ENCODE measurements at regions not wholly inside any gene's neighbourhood (a gene's known extent, or its start where the extent isn't known, plus 50 kb on each side); places are given as distances from the start of the nearest gene placed in this dataset.

GRCh38 chr18:73264562-73264921 is 396.8 kb upstream of the NETO1 start:
- Mint-ChIP-seq H3K4me3 (no peak overlapping the region), H3K9me3 (no peaks in the 10 kb centered on the region), H3K27me3 (ENCODE audit: low read depth) (no peaks in the 10 kb centered on the region), H3K36me3 (ENCODE audit: low read depth) (no peaks in the 10 kb centered on the region), H3K4me1 (no peaks in the 10 kb centered on the region), H3K27ac (no peak overlapping the region)
- no peak for TF ChIP-seq CTCF (IDR thresholded peaks at IDR 0.05; ENCODE audit: unreplicated experiment in 3 of 3)

- no peak overlapping the region for H3K27ac Mint-ChIP-seq
- TF ChIP-seq CTCF (IDR thresholded peaks at IDR 0.05; ENCODE audit: unreplicated experiment in 3 of 3): no peak
- no peaks in the 10 kb centered on the region for H3K36me3 Mint-ChIP-seq (ENCODE audit: low read depth)
- no peaks in the 10 kb centered on the region for H3K27me3 Mint-ChIP-seq (ENCODE audit: low read depth)
- H3K4me1 Mint-ChIP-seq: no peaks in the 10 kb centered on the region
- no peak overlapping the region for H3K4me3 Mint-ChIP-seq
- H3K9me3 Mint-ChIP-seq: no peaks in the 10 kb centered on the region
These were observed 394.1 kb upstream of the NETO1 start for GRCh38 chr18:73261923-73262322.

GRCh38 chr18:73261243-73261642 is 393.5 kb upstream of the NETO1 start:
- TF ChIP-seq CTCF (IDR thresholded peaks at IDR 0.05; ENCODE audit: unreplicated experiment in 3 of 3): no peak
- Mint-ChIP-seq H3K9me3 (no peaks in the 10 kb centered on the region), H3K4me1 (no peaks in the 10 kb centered on the region), H3K4me3 (no peak overlapping the region), H3K27ac (no peak overlapping the region), H3K36me3 (ENCODE audit: low read depth) (no peaks in the 10 kb centered on the region), H3K27me3 (ENCODE audit: low read depth) (no peaks in the 10 kb centered on the region)

- H3K36me3 Mint-ChIP-seq (ENCODE audit: low read depth): no peaks in the 10 kb centered on the region
These were observed 390.7 kb upstream of the NETO1 start for GRCh38 chr18:73258375-73259087.

GRCh38 chr18:73254564-73254963 is 386.8 kb upstream of the NETO1 start:
- no peak overlapping the region for H3K27ac Mint-ChIP-seq
- no peaks in the 10 kb centered on the region for H3K4me1 Mint-ChIP-seq
- no peaks in the 10 kb centered on the region for H3K27me3 Mint-ChIP-seq (ENCODE audit: low read depth)
- no peak for TF ChIP-seq CTCF (IDR thresholded peaks at IDR 0.05; ENCODE audit: unreplicated experiment in 3 of 3)
- H3K4me3 Mint-ChIP-seq: no peak overlapping the region
- H3K36me3 Mint-ChIP-seq (ENCODE audit: low read depth): no peaks in the 10 kb centered on the region
- H3K9me3 Mint-ChIP-seq: no peaks in the 10 kb centered on the region

More at GRCh38 chr18:73258375-73259087, 390.7 kb upstream of the NETO1 start:
- Mint-ChIP-seq H3K27me3 (ENCODE audit: low read depth) (no peaks in the 10 kb centered on the region), H3K4me1 (no peaks in the 10 kb centered on the region), H3K9me3 (no peaks in the 10 kb centered on the region), H3K27ac (no peak overlapping the region), H3K4me3 (no peak overlapping the region)
- no peak for TF ChIP-seq CTCF (IDR thresholded peaks at IDR 0.05; ENCODE audit: unreplicated experiment in 3 of 3)

GRCh38 chr18:73249030-73249429 is 381.2 kb upstream of the NETO1 start:
- peaks cover 6% of the 10 kb centered on the region for H3K4me1 Mint-ChIP-seq
- no peak for TF ChIP-seq CTCF (IDR thresholded peaks at IDR 0.05; ENCODE audit: unreplicated experiment in 3 of 3)
- H3K27ac Mint-ChIP-seq: no peak overlapping the region
- H3K36me3 Mint-ChIP-seq (ENCODE audit: low read depth): no peaks in the 10 kb centered on the region
- no peak overlapping the region for H3K4me3 Mint-ChIP-seq
- H3K27me3 Mint-ChIP-seq (ENCODE audit: low read depth): no peaks in the 10 kb centered on the region
- H3K9me3 Mint-ChIP-seq: no peaks in the 10 kb centered on the region

All from nephron (organoid).